ENCODE measurements at regions not wholly inside any gene's neighbourhood (a gene's known extent, or its start where the extent isn't known, plus 50 kb on each side); places are given as distances from the start of the nearest gene placed in this dataset.

GRCh38 chr11:45000918-45001317 lies 50.2 kb upstream of the TP53I11 start:
- no peaks in the 10 kb centered on the region; the same call in 1 of the 2 replicates for H3K27me3 ChIP-seq (ENCODE audit: insufficient read depth)
- no peaks in the 10 kb centered on the region for H4K20me1 ChIP-seq (ENCODE audit: insufficient read depth)
- no peaks in the 10 kb centered on the region for H3K79me2 ChIP-seq (ENCODE audit: insufficient read depth)
- H3F3A ChIP-seq (replicated peaks; ENCODE audit: insufficient read depth): no peaks in the 10 kb centered on the region
- H3K9me3 ChIP-seq: no peaks in the 10 kb centered on the region
- H3K36me3 ChIP-seq (replicated peaks in 1 of 2; ENCODE audit: control insufficient read depth in 1 of 2, insufficient read depth in 2 of 2, low read length in 1 of 2): no peaks in the 10 kb centered on the region
- no peak overlapping the region for H3K27ac ChIP-seq (ENCODE audit: low read depth in 2 of 2, low read length in 1 of 2)
- 74% methylated on average over 4 of the region's 4 CpGs for WGBS (ENCODE audit: low lambda C conversion rate)
- no peaks in the 10 kb centered on the region for H3K9me2 ChIP-seq
- no peak for DNase-seq
- no peak overlapping the region for H3K9ac ChIP-seq
- H2AFZ ChIP-seq (ENCODE audit: low read depth): no peak overlapping the region
- H3K4me3 ChIP-seq (ENCODE audit: low read depth in 2 of 2, low read length in 1 of 2): no peak overlapping the region
- POLR2A ChIA-PET: no interaction called here
- CTCF ChIA-PET: no interaction called here
- no peaks in the 10 kb centered on the region; a peak in 1 of 4 replicates for H3K4me1 ChIP-seq (ENCODE audit: control insufficient read depth in 1 of 2, insufficient read depth in 2 of 2, low read depth in 1 of 2, low read length in 1 of 2)
- TF ChIP-seq JUND (IDR thresholded peaks at IDR 0.05) (no peak), NFIC (IDR thresholded peaks at IDR 0.05; ENCODE audit: borderline replicate concordance) (no peak)
- H3K4me2 ChIP-seq: no peak overlapping the region

GRCh38 chr11:45001466-45002165 lies 50.9 kb upstream of the TP53I11 start:
- H3K27ac ChIP-seq (ENCODE audit: low read depth in 2 of 2, low read length in 1 of 2): no peak overlapping the region
- ChIA-PET CTCF (no interaction called here), POLR2A (no interaction called here)
- H3K9me2 ChIP-seq: no peaks in the 10 kb centered on the region
- H3K4me3 ChIP-seq (ENCODE audit: low read depth in 2 of 2, low read length in 1 of 2): no peak overlapping the region
- 47% methylated on average over 6 of the region's 6 CpGs for WGBS (ENCODE audit: low lambda C conversion rate)
- H3K36me3 ChIP-seq (replicated peaks in 1 of 2; ENCODE audit: control insufficient read depth in 1 of 2, insufficient read depth in 2 of 2, low read length in 1 of 2): no peaks in the 10 kb centered on the region
- DNase-seq: no peak
- no peak overlapping the region for H3K9ac ChIP-seq
- no peaks in the 10 kb centered on the region; a peak in 1 of 4 replicates for H3K4me1 ChIP-seq (ENCODE audit: control insufficient read depth in 1 of 2, insufficient read depth in 2 of 2, low read depth in 1 of 2, low read length in 1 of 2)
- no peak for TF ChIP-seq FOXJ3 (CRISPR knock-in tag; IDR thresholded peaks at IDR 0.05)
- no peak for TF ChIP-seq CHD2 (IDR thresholded peaks at IDR 0.05; ENCODE audit: low read length, partially characterized antibody)
- no peak for TF ChIP-seq FOXM1 (IDR thresholded peaks at IDR 0.05; ENCODE audit: low read depth)
- TF ChIP-seq TCF12 (IDR thresholded peaks at IDR 0.05): no peak
- TF ChIP-seq IRF3 (IDR thresholded peaks at IDR 0.05; ENCODE audit: low read depth, low read length): no peak
- no peak for TF ChIP-seq FOSL2 (IDR thresholded peaks at IDR 0.05; ENCODE audit: borderline replicate concordance, low read depth)
- TF ChIP-seq USF1 (IDR thresholded peaks at IDR 0.05; ENCODE audit: borderline replicate concordance, low read depth): no peak
- no peak for TF ChIP-seq RFX5 (IDR thresholded peaks at IDR 0.05; ENCODE audit: low read length)
- no peaks in the 10 kb centered on the region for H3K79me2 ChIP-seq (ENCODE audit: insufficient read depth)
- H4K20me1 ChIP-seq (ENCODE audit: insufficient read depth): no peaks in the 10 kb centered on the region
- no peak overlapping the region for H3K4me2 ChIP-seq
- no peak overlapping the region for H2AFZ ChIP-seq (ENCODE audit: low read depth)
- no peaks in the 10 kb centered on the region for H3F3A ChIP-seq (replicated peaks; ENCODE audit: insufficient read depth)
- no peaks in the 10 kb centered on the region for H3K9me3 ChIP-seq
- H3K27me3 ChIP-seq (ENCODE audit: insufficient read depth): no peaks in the 10 kb centered on the region; the same call in 1 of the 2 replicates

GRCh38 chr11:45005106-45005505 lies 54.4 kb upstream of the TP53I11 start:
- POLR2A ChIA-PET: no interaction called here
- CTCF ChIA-PET: interaction anchor here (1.2 kb wide), 1 partner anchor 69 kb away, joined by 3 read pairs; no protein-coding TSS in a partner anchor
- H3K79me2 ChIP-seq (ENCODE audit: insufficient read depth): no peaks in the 10 kb centered on the region
- H4K20me1 ChIP-seq (ENCODE audit: insufficient read depth): no peaks in the 10 kb centered on the region
- H3K9ac ChIP-seq: no peak overlapping the region
- H3K4me3 ChIP-seq (ENCODE audit: low read depth in 2 of 2, low read length in 1 of 2): no peak overlapping the region
- WGBS (ENCODE audit: low lambda C conversion rate): 24% methylated on average over 1 of the region's 1 CpG
- TF ChIP-seq MEF2A (IDR thresholded peaks at IDR 0.05; ENCODE audit: borderline replicate concordance, low read depth) (no peak), TAF1 (IDR thresholded peaks at IDR 0.05; ENCODE audit: borderline replicate concordance, low read depth, low read length) (no peak), SIN3A (IDR thresholded peaks at IDR 0.05; ENCODE audit: borderline replicate concordance, low read depth, low read length) (no peak), RCOR1 (IDR thresholded peaks at IDR 0.05; ENCODE audit: low read length) (no peak), MAX (IDR thresholded peaks at IDR 0.05; ENCODE audit: low read depth) (no peak), RAD21 (IDR thresholded peaks at IDR 0.05; ENCODE audit: low read length) (no peak), TCF12 (IDR thresholded peaks at IDR 0.05) (no peak), MXI1 (IDR thresholded peaks at IDR 0.05; ENCODE audit: low read depth, low read length) (no peak), GATA2 (CRISPR knock-in tag; IDR thresholded peaks at IDR 0.05) (no peak), GABPA (IDR thresholded peaks at IDR 0.05; ENCODE audit: low read depth) (no peak), POLR2AphosphoS5 (IDR thresholded peaks at IDR 0.05; ENCODE audit: low read depth, low read length) (no peak), FOXJ3 (CRISPR knock-in tag; IDR thresholded peaks at IDR 0.05) (no peak), FOSL2 (IDR thresholded peaks at IDR 0.05; ENCODE audit: borderline replicate concordance, low read depth) (no peak)
- H3K27ac ChIP-seq (ENCODE audit: low read depth in 2 of 2, low read length in 1 of 2): no peak overlapping the region
- H3F3A ChIP-seq (replicated peaks; ENCODE audit: insufficient read depth): no peaks in the 10 kb centered on the region
- H3K9me2 ChIP-seq: no peaks in the 10 kb centered on the region
- H3K4me1 ChIP-seq (ENCODE audit: control insufficient read depth in 1 of 2, insufficient read depth in 2 of 2, low read depth in 1 of 2, low read length in 1 of 2): no peaks in the 10 kb centered on the region
- H3K27me3 ChIP-seq (ENCODE audit: insufficient read depth): no peaks in the 10 kb centered on the region
- H2AFZ ChIP-seq (ENCODE audit: low read depth): no peak overlapping the region
- H3K4me2 ChIP-seq: no peak overlapping the region
- no peaks in the 10 kb centered on the region for H3K36me3 ChIP-seq (replicated peaks in 1 of 2; ENCODE audit: control insufficient read depth in 1 of 2, insufficient read depth in 2 of 2, low read length in 1 of 2)
- DNase-seq: no peak
- no peaks in the 10 kb centered on the region for H3K9me3 ChIP-seq

Measured in SK-N-SH (cell line).